ENCODE measurements at regions not wholly inside any gene's neighbourhood (a gene's known extent, or its start where the extent isn't known, plus 50 kb on each side); places are given as distances from the start of the nearest gene placed in this dataset.

- no peak for DNase-seq
Observed at GRCh38 chr14:65352964-65353530, 59.5 kb upstream of the FUT8 start.

GRCh38 chr14:65354131-65354530 lies 58.4 kb upstream of the FUT8 start:
- no peak for DNase-seq

DNA sequence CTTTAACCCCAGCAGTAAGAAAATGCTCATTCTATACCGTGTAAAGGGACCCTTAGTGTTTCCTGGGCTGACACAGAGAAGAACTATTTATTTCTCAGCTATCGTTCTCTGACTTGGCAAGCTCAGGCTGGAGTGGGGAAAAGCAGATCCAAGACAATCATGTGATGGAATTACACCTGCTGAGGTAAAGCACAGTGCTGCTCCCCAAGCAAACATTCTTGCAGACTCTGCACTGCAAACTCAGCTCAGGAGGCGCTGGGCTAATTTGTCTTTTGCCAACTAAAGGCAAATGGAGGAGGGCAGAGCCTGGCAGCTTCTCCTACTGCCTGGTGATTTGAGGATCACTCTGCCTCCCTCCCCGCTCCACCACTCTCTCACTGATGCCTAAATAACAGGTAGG lies 57.8 kb upstream of the FUT8 start:
- no peak for DNase-seq

DNA sequence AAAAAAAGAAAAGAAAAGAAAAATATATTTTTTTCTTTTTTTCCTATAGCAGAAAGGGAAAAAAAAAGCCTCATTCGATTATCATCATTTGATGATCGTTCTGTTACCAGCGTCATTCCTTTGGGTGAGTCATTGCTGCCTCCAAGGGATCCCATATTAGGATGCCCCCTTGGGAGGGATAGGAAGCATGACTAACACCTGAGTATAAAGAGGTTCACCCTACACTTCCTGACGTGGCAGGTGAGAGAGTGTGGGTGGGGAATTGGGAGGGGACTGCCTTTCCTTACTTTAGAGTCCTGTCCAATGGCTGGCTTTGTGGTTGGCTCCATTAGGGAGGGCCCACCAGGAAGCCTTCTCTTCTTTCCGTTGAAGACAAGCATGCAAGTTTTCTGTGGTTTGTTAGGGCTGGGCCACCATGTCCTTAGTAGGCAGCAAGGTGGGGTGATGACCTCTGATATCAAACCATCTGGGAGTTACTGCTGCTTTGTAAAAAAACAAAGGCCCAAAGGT lies 56.1 kb upstream of the FUT8 start:
- peak in 1 of 3 donors; percentile 81 for DNase-seq

DNA sequence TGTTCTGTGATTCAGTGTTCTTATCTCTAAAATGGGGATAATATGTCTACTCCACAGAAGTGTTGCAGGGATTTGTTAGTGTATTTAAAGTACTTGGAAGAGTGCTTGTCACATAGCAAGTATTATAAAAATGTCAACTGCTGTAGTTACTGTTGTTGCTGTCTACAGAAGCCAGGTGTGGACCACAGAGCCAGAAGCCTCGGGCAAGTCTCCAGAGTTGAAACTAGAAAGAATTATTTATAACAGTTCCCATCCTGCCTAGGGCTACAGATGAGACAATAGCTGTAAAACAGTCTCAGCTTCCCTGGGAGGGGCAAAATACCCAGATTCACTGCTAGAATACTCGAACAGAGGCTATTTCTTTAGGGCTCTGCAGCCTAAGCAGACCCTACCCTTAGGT lies 55.4 kb upstream of the FUT8 start:
- no peak for DNase-seq

DNA sequence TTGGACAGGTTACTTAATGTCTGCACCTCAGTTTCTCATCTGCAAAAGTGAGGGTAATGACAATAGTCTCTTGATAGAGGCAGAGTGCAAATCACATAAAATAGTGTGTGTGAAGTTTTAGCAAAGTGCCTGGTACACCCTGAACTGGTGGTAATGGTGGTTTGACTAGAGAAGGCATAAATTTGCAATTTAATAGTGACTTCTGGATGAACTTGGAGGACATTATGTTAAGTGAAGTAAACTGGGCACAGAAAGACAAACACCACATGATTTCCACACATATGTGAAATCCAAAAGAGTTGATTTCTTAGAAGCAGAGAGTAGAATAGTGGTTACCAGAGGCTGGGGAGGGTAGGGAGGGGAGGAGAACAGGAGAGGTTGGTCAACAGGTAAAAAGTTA lies 54.8 kb upstream of the FUT8 start:
- no peak for DNase-seq

GRCh38 chr14:65359503-65359902 lies 53.0 kb upstream of the FUT8 start:
- no peak for DNase-seq

GRCh38 chr14:65360144-65360784 lies 52.3 kb upstream of the FUT8 start:
- DNase-seq: no peak

DNA sequence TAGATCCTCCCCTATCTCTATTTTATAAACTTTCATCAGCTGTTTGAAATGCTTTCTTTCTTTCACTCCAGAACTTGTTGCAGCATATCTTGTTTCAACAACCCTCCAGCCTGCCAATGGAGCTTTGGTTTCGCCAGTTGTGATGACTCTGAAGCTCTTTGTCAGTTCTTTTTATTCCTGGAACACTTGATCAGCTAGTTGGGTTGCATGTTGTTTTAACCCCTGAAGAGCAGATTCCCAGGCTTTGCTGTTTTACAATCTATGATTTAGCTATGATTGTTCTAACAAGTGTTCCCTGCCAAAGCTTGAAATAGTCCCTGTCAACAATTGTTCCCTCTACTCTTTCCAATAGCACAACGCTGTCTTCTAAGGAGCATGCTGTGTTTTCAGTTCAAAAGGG lies 50.6 kb upstream of the FUT8 start:
- peak; percentile 25 to 54 (median 52) for DNase-seq

Measured in muscle of back (tissue), 3 donors.